NOMO-1 treated with dmso at 0.1 percent for 144 hours (cell line): ENCODE measurements at regions not wholly inside any gene's neighbourhood (a gene's known extent, or its start where the extent isn't known, plus 50 kb on each side); places are given as distances from the start of the nearest gene placed in this dataset.

Source experiments
- DNase-seq: peaks from one replicate; lab custom pipeline; 2025; ENCODE audit not compliant: unreplicated experiment; lab: John Stamatoyannopoulos, UW

DNA sequence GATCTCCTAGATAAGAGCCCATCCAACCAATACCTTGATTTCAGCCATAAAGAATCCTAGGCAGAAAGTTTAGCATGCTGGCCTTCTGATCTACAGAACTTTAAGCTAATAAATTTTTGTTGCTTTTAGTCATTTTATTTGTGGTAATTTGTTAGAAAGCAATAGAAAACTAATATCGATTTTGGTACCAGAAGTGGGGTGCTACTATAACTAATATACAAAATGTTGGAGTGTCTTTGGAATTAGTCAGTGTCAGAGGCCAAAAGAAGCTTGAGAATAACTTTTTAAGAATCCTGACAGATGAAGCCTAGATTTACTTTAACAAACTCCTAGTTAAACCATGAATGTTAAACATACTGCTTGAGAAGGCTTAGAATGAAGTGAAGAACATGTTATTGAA lies 83.6 kb upstream of the HSF2 start:
- no peak for DNase-seq

DNA sequence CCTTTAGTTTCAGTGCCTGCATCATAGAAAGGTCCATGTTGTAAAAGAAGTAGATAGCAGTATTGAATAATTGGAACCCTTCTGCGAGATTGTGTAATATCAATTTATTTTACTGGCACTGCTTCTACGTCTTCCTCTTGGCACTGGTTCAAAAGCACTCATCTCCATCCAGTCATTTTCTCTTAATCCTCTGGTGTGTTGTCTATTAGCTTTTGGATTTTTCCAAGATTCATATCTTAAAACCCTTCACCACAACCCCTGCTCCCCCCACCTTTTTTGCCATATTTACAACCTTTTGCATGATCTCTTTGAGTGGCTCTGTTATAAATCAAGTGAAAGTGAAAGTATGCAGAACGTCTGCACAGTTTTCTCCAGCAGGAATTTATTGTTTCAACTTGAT lies 76.6 kb upstream of the HSF2 start:
- DNase-seq = no peak

DNA sequence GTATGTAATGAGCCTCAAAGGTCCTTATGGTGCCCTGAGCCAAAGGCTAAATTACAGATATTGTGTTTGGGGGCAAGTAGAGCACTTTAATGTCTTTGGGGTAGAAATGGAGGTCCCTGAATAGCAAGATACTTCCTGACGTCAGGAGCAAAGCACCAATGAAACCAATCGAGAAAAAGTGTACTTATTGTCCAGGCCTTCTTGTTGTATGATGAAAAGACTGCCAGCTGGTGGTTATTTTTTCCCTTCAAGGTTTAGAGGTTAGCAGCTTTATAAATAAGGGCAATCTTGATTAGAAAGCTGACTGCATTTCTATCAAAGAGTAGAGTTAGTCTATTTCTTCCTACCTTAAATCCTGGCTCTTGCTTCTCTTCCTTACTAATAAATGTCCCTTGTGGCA lies 76.1 kb upstream of the HSF2 start:
- no peak for DNase-seq

DNA sequence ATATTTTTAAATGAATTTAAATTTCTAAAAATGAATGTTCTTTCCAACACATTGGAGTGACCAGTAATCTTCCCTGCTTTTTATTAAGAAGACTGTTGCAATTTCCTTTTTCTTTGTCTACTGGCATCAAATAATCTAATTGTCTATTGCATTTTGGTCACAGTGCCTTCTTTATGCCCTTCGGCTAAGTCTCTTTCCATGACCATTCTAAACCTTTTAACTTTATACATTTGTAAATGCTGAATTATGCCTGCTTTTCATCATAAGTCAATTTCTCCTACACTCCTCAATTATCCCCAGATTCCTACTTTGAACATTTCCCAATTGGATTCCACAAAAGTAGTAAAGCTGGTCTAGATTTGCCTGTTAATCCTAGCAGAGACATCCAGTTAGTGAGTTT lies 69.1 kb upstream of the HSF2 start:
- DNase-seq = no peak

DNA sequence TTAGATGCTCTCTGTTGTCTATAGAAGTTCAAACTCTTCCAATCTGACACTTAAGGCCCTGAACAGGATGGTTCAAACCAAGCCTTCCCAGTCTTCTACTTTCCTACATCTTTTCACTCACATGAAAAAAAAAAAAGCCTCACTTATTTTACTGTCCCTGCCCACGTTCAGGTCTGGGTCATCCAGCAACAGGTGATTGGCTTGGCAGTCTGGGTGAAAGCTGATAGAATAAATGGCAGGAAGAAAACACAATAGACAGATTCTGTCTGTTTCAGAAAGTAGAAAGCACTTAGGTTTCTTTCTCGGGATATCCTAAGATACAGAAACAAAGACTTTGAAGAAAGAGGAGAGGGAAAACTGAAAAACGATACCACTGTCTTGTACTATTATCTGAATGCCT lies 61.8 kb upstream of the HSF2 start:
- DNase-seq = no peak

DNA sequence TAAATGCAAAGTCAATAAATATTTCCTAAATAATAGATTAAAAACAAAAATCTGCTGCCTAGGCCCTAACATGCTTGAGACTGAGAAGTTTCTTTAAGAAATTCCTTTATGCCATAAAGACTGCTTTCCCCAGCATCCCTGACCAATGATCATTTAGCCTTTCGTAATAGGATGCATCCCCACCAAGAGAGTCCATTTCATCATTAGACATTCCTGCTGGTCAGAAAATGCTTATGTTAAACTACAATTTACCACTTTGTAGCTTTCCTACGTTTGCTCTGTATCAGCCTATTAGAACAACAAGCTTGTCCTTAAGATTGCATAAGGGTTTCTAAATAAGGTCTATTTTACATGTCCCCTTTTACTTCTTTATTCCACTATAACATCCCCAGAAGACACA lies 59.8 kb upstream of the HSF2 start:
- no peak for DNase-seq

DNA sequence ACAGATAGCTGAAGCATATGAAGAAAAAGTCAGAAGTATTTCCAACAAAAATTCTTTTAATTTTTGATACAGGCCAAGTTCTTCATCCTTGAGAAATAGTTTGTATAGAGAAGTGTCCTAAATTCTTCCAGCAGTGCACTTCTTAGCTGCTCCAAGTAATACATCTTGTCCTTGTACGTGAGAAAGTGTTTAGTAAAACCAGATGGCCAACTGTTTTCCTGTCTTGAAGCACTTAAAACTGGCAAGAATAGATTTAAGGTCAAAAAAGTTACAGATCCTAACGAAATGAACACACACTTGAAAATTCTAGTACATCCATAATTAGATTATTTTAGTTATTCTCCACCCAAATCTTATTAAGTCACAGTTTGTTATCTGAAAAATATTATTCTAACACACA lies 52.2 kb upstream of the HSF2 start:
- no peak for DNase-seq

DNA sequence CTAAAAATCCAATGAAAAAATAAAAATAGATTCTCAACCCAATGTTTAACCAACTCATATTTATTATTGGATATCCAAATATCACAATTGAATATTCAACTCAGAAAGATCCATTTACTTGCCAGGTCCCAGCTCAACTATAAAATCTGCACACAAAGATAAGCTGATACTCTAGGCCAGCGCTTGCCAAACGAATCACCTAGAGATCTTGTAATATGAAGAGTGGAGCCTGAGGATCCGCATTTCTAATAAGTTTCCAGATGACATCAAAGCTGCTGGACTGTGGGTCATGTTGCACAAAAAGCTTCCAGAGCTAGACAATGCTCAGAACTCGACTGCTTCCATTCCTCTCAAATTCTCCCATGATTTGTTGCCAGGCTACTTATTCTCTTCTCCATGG lies 51.7 kb upstream of the HSF2 start:
- no peak for DNase-seq
